Stimulated activated CD4-positive, alpha-beta T cell treated with anti-CD3 and anti-CD28 coated beads, Interleukin-2, amount 100 ng/mL, for 24 hours (primary cell): ENCODE measurements at regions not wholly inside any gene's neighbourhood (a gene's known extent, or its start where the extent isn't known, plus 50 kb on each side); places are given as distances from the start of the nearest gene placed in this dataset.

Experiments used
- DNase-seq, 2 donors: peaks; one replicate each; pipeline ENCODE4 v3.0.0-alpha.2; 2020

DNA sequence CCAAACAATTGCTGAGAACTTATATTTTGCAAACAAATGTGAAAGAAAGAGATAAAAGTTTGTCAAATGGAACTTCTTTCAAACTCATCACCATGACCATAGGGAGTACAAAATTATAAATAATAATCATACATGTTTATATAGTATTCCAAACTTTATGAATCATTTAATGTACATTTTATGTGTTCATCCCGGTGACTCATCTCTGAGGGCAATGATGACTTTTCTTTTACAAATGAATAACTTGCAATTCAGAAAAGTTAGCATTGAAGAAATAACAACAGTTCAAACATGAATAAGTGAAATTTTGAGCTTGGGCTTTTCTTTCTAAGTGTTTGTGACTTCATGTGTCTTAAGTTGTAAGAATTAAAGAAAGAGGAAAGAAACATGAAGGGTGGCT, 66.3 kb upstream of the CDH8 start:
- no peak for DNase-seq

DNA sequence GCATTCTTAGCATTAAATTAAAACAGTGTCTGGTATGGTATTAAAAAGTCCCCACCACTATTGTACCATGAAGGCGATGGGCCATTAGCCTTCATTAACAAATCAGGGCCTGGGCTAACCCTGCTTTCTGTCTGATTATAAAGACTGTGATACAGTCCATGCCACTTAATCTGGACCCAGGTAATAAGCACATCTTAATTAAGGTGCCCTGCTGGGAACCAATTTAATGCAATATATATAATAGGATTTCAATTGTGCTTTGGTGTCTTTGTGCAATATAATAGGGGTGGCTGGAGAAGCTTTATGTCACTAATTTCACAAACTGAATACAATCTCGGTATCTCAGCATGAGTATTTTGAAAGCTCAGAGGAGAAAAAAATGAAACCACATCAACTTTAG, 64.4 kb upstream of the CDH8 start:
- DNase-seq, result no peak

DNA sequence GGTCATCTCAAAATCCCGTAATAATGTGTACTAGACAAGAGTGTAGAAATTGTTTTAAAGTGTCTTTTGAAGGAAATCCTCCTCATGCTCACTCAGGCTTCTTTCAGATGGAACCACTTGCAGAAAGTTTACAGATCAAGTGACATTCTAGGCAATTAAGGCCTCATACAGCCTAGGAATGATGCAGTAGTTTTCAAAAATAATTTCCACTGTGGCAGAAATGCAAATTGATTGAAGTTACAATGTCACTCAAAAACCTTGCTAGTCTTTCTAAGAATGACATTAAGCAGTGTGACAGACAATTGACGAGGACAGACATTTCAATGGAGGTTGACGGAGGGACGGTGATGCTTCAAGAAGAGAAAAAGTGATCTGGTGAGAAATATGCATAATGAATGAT, 53.5 kb upstream of the CDH8 start:
- no peak for DNase-seq

DNA sequence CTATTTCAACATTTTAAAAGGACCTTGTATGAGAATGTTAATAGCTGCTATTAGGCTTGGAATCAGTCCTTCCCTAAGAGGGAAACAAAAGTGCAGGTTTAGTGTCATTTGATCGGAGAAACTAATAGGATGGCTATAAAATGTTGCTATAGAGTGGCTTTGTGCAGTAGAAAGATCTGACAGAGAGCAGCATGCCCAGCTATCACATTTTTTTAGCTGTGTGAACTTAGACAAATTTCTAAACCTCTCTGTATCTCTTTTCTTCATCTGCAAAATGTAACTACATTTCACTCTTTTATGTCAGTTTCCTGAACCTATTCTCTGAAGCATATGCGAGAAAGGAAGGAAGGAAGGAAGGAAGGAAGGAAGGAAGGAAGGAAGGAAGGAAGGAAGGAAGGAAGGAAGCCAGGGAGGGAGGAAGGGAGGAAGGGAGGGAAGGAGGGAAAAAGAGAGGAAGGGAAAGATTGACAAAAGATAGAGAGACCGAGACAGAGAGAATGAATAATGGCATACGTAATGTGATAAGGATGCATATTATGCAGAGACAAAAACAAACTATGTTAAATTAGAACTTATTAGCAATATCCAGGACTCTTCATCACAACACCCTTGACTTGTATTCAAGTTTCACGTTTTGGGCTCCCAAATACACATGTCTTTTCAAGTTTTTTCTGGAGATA, 52.6 kb upstream of the CDH8 start:
- DNase-seq, result no peak
